SK-N-SH (cell line): ENCODE measurements at regions not wholly inside any gene's neighbourhood (a gene's known extent, or its start where the extent isn't known, plus 50 kb on each side); places are given as distances from the start of the nearest gene placed in this dataset.

Experiments
- CTCF ChIP-seq: fragments of 200-600 bp; sonication (generic); IDR thresholded peaks from 2 replicates; pipeline ENCODE4 v1.6.1; 2017; ENCODE audit warnings: antibody characterized with exemption, mild to moderate bottlenecking, moderate library complexity
- FOSL2 ChIP-seq: IDR thresholded peaks from 2 replicates; pipeline ENCODE4 v1.4.0; 2012; ENCODE audit warnings: low read depth, mild to moderate bottlenecking, moderate library complexity, borderline replicate concordance
- GABPA ChIP-seq: IDR thresholded peaks from 2 replicates; pipeline ENCODE4 v1.4.0; 2012; ENCODE audit warnings: low read depth, mild to moderate bottlenecking
- NRF1 ChIP-seq: IDR thresholded peaks from 2 replicates; pipeline ENCODE4 v1.6.1; 2012; ENCODE audit warnings: low read depth, mild to moderate bottlenecking, low read length
- POLR2AphosphoS5 ChIP-seq: IDR thresholded peaks from 2 replicates; pipeline ENCODE4 v1.6.1; 2012; ENCODE audit warnings: low read depth, low read length
- RFX5 ChIP-seq: IDR thresholded peaks from 2 replicates; pipeline ENCODE4 v1.6.1; 2012; ENCODE audit warnings: mild to moderate bottlenecking, improper control_type of control experiment, low read length
- SMC3 ChIP-seq: IDR thresholded peaks from 2 replicates; pipeline ENCODE4 v1.6.1; 2012; ENCODE audit warnings: low read depth, low read length, improper control_type of control experiment
- YY1 ChIP-seq: IDR thresholded peaks from 2 replicates; pipeline ENCODE4 v1.4.0; 2012; ENCODE audit warnings: low read depth, mild to moderate bottlenecking
- ZBTB33 ChIP-seq: IDR thresholded peaks from 2 replicates; pipeline ENCODE4 v1.4.0; 2012; ENCODE audit warnings: low read depth, borderline replicate concordance

DNA sequence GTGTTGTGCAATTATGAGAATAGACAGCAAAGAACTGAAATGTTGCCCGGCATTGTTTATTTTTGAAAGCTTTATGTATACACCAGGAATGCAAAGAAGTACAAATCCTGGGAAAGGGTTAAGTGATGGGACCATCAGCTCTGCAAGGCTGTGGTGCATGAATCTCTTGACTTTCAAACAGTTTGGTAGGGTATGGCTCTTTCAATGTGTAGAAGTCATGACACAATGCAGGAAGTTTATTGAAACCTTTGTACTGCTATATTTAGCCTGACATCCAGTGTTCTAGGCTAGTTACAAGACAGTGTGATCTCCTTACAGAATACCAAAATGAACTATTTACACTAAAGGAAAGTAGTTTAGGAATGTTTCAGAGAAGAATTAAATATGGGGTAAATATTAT lies 206.8 kb upstream of the HAND2 start:
- TF ChIP-seq POLR2AphosphoS5 (no peak), NRF1 (no peak), CTCF (no peak), YY1 (no peak), SMC3 (no peak), ZBTB33 (no peak), FOSL2 (no peak), RFX5 (no peak), GABPA (no peak)
